Epithelial cell of esophagus (primary cell): ENCODE measurements at regions not wholly inside any gene's neighbourhood (a gene's known extent, or its start where the extent isn't known, plus 50 kb on each side); places are given as distances from the start of the nearest gene placed in this dataset.

Experiments
- DNase-seq: peaks from one replicate; pipeline ENCODE4 v3.0.0; 2010; ENCODE audit warnings: low read depth
- H3K4me3 ChIP-seq: 2 replicates; pipeline ENCODE4 v1.5.1; 2011; ENCODE audit warnings: mild to moderate bottlenecking, low read length, control low read depth
- CTCF ChIP-seq: IDR thresholded peaks from 2 replicates; pipeline ENCODE4 v1.5.1; 2011; ENCODE audit warnings: low read depth, mild to moderate bottlenecking, low read length, control low read depth, inconsistent platforms; ENCODE audit not compliant: insufficient read depth; ENCODE audit errors: missing control alignments

GRCh38 chr3:137926991-137927390 is 83.0 kb upstream of the CLDN18 start:
- no peak for TF ChIP-seq CTCF
- DNase-seq: no peak
- no peak overlapping the region for H3K4me3 ChIP-seq

GRCh38 chr3:137930976-137931375 is 79.0 kb upstream of the CLDN18 start:
- no peak for DNase-seq
- no peak for TF ChIP-seq CTCF

GRCh38 chr3:137938876-137939275 is 71.1 kb upstream of the CLDN18 start:
- no peak for TF ChIP-seq CTCF
- no peak for DNase-seq
- no peak overlapping the region for H3K4me3 ChIP-seq

More at GRCh38 chr3:137930976-137931375, 79.0 kb upstream of the CLDN18 start:
- H3K4me3 ChIP-seq: no peak overlapping the region

- no peak for DNase-seq
- H3K4me3 ChIP-seq: no peak overlapping the region
- TF ChIP-seq CTCF: no peak
Observed at GRCh38 chr3:137944593-137944992, 65.4 kb upstream of the CLDN18 start.

GRCh38 chr3:137946356-137946973 is 63.5 kb upstream of the CLDN18 start:
- DNase-seq: peak; percentile 81
- peak; percentile 65 for TF ChIP-seq CTCF
- no peak overlapping the region for H3K4me3 ChIP-seq

- no peak for DNase-seq
- TF ChIP-seq CTCF: no peak
- H3K4me3 ChIP-seq: no peak overlapping the region
Observed at GRCh38 chr3:137947117-137947516, 62.8 kb upstream of the CLDN18 start.

GRCh38 chr3:137948400-137949072 is 61.4 kb upstream of the CLDN18 start:
- no peak for DNase-seq
- no peak overlapping the region for H3K4me3 ChIP-seq
- no peak for TF ChIP-seq CTCF
